Retinal pigment epithelial cell (primary cell): ENCODE measurements at regions not wholly inside any gene's neighbourhood (a gene's known extent, or its start where the extent isn't known, plus 50 kb on each side); places are given as distances from the start of the nearest gene placed in this dataset.

Source experiments
- DNase-seq: peaks from one replicate; pipeline ENCODE4 v3.0.0-alpha.2; 2010; ENCODE audit warnings: low read depth
- H3K4me3 ChIP-seq: 2 replicates; pipeline ENCODE4 v1.5.1; 2011; ENCODE audit warnings: mild to moderate bottlenecking, low read length, control low read depth, moderate library complexity
- CTCF ChIP-seq: conservative IDR thresholded peaks from 2 replicates; pipeline ENCODE4 v1.5.1; 2011; ENCODE audit warnings: low read depth, low read length, control low read depth, inconsistent platforms

GRCh38 chr14:34238610-34239009 is 223.4 kb downstream of the SPTSSA start:
- H3K4me3 ChIP-seq: no peak overlapping the region
- DNase-seq: no peak
- no peak for TF ChIP-seq CTCF

- H3K4me3 ChIP-seq: no peak overlapping the region
- TF ChIP-seq CTCF: no peak
- DNase-seq: no peak
Observed at GRCh38 chr14:34237677-34238076, 224.4 kb downstream of the SPTSSA start.

GRCh38 chr14:34237081-34237480 is 225.0 kb downstream of the SPTSSA start:
- H3K4me3 ChIP-seq: no peak overlapping the region
- DNase-seq: peak; percentile 56
- no peak for TF ChIP-seq CTCF

GRCh38 chr14:34235643-34236300 is 226.3 kb downstream of the SPTSSA start:
- H3K4me3 ChIP-seq: no peak overlapping the region
- no peak for DNase-seq
- no peak for TF ChIP-seq CTCF

- H3K4me3 ChIP-seq: no peak overlapping the region
- no peak for TF ChIP-seq CTCF
- DNase-seq: no peak
Observed at GRCh38 chr14:34234258-34234657, 227.8 kb downstream of the SPTSSA start.

- H3K4me3 ChIP-seq: no peak overlapping the region
- no peak for TF ChIP-seq CTCF
- DNase-seq: no peak
Observed at GRCh38 chr14:34233619-34234018, 228.4 kb downstream of the SPTSSA start.

- no peak for TF ChIP-seq CTCF
- DNase-seq: no peak
Observed at GRCh38 chr14:34232790-34233189, 229.2 kb downstream of the SPTSSA start.

More at GRCh38 chr14:34232790-34233189, 229.2 kb downstream of the SPTSSA start:
- H3K4me3 ChIP-seq: no peak overlapping the region
